Lung microvascular endothelial cell (primary cell): ENCODE measurements at regions not wholly inside any gene's neighbourhood (a gene's known extent, or its start where the extent isn't known, plus 50 kb on each side); places are given as distances from the start of the nearest gene placed in this dataset.
"Not testable (repeated sequence)": the region's sequence is repeated elsewhere in the genome, so short reads cannot be mapped to it uniquely, and the experiment has no call there.

ENCODE experiments used
- DNase-seq, 2 donors: peaks; one replicate each; pipeline versions ENCODE4 v3.0.0 to v3.0.0-alpha.2; 2010; ENCODE audit warnings: low read depth in 2 of 2

DNA sequence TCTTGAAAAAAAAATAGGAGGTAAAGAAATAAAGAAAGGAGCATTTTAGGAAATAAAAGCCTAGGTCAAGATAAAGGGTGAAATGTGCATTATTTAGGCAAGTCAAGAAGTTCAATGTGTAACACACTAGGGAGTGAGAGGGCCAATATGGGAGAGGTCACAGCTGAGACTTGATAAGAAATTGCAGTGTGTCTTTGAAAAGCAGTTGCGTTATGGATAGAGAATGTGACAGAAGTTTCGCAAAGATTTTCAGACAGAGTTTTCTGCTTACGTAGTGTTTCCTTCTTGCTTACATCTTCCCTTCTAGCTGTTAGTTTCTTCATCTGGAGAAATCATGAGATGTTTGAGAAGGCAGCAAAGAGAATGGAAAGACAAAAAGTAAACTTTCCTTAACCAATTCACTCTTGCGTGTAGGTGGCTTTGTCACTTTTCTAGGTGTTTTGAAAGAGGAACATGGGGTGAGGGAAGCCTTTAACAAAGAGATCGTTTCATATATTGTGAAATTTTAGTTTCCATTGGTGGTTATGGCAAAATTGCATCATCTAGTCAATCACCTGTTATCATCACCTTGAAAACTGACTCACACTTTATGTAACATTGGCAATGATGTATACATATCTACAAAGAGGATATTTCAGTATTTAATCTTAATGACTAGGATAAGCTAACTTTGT lies 975.5 kb downstream of the OLFM4 start:
- DNase-seq = no peak

DNA sequence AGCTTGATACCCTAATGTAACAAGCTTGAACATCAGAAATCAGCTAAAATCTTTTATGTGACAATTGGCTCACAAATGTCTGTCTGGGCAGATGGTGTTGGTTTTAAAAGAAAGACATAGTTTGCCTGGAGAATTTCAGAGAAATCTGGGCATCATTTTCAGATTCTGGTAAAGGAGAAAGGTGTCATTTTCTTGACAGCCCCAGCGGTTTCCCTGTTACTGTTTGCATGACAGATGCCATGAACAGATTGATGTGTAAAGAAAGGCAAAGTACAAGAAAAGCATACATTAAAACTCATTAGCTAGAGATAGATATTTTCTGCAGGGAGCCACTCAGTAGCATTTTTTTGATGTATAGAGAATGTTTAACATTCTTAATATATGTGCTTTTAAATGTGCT lies 987.9 kb downstream of the OLFM4 start:
- no peak for DNase-seq

GRCh38 chr13:54018485-54018884 lies 989.9 kb downstream of the OLFM4 start:
- no peak for DNase-seq

DNA sequence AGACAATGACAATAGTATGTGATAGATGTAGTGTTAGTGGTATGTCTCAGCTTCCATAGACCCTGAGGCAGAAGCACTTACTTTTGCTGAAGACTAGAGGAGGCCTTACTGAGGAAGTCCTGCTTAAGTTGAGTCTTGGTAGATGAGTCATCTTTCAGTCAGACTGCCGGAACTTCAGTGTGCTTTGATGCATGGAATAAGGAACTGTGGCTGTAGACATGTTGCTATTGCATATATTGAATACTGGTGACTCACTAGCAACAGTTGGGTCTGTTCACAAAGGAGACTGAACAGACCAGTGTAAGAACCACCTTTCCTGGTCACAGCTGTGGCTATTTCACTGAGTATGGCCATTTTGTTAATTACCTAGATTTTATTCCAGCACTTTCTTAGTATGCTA lies 1000.6 kb downstream of the OLFM4 start:
- DNase-seq = peak in 1 of 2 donors; percentile 1

GRCh38 chr13:54029720-54030119 lies 1001.1 kb downstream of the OLFM4 start:
- no peak for DNase-seq

DNA sequence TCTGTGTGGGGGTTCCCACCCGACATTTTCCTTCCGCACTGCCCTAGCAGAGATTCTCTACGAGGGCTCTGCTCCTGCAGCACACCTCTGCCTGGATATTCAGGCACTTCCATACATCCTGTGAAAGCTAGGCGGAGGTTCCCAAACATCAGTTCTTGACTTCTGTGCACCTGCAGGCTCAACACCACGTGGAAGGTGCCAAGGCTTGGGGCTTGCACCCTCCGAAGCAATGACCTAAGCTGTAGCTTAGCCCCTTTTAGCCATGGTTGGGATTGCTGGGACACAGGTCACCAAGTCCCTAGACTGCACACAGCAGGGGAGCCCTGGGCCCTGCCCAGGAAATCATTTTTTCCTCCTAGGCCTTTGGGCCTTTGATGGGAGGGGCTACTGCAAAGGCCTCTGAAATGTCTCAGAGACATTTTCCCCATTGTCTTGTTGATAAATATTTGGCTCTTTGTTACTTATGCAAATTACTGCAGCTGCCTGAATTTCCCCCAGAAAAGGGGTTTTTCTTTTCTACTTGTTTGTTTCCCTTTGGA lies 1004.8 kb downstream of the OLFM4 start:
- DNase-seq = no peak

- no peak for DNase-seq
Observed at GRCh38 chr13:54034047-54034446, 1005.4 kb downstream of the OLFM4 start.

GRCh38 chr13:54057416-54057815 lies 1028.8 kb downstream of the OLFM4 start:
- DNase-seq = not testable (repeated sequence)

DNA sequence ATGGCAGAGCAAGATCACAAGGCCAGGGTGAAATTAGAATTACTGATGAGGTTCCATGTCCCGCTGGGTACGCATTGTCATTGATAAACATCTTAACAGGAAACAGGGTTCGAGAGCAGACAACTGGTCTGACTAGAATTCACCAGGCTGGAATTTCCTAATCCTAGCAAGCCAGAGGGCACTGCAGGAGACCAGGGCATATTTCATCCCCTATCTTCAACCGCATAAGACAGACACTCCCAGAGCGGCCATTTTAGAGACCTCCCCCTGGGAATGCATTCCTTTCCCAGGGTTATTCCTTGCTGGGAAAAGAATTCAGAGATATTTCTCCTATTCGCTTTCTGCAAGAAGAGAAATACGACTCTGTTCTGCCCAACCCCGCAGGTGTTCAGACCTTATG lies 1041.3 kb downstream of the OLFM4 start:
- DNase-seq = not testable (repeated sequence)

DNA sequence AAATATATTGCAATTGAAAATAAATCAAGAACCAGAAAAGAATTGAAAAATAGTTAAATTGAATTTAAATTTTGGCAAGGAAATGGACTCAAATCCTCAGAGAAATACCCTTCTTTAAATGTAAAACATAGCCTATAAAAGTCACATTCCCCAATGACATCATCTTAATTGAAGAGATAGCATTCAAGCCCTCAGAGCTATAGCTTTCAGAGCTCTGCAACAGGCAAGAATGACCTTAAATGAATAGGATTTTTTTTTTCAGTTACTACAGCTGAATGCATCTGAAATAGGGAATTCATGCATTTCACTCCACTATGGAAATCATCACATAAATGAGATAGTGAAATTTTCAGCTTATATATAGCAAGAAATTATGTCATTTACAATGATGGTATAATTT lies 1049.0 kb downstream of the OLFM4 start:
- no peak for DNase-seq

DNA sequence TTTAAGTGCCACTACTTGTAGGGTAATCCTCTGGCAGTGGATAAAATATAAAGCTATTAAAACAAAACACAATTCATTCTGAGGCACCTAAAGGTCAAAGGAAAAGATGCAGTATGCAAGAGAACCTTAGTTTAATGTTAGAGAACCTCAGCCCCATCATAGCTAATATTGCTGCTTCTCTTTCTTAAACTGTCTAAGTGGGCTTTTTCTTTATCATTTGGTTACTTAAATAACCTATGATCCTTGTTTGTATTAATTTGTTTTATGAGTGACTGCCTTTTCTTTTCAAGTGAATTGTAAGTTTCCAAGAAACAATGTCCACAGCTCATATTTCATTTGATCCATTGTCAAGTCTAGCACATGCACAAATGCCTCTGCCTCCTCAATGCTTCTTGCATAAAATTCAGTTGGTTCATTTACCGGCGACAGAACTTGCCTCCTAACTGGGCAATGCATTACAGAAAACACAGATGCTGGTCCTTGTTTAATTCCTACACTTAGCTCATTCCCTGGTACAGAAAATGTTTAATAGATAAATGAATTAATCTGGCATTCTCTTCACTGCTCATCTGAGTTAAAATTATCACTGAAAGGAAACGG lies 1049.8 kb downstream of the OLFM4 start:
- DNase-seq = no peak

- DNase-seq = not testable (repeated sequence)
Observed at GRCh38 chr13:54082309-54082708, 1053.7 kb downstream of the OLFM4 start.

- DNase-seq = no peak
Observed at GRCh38 chr13:54091884-54092283, 1063.3 kb downstream of the OLFM4 start.

DNA sequence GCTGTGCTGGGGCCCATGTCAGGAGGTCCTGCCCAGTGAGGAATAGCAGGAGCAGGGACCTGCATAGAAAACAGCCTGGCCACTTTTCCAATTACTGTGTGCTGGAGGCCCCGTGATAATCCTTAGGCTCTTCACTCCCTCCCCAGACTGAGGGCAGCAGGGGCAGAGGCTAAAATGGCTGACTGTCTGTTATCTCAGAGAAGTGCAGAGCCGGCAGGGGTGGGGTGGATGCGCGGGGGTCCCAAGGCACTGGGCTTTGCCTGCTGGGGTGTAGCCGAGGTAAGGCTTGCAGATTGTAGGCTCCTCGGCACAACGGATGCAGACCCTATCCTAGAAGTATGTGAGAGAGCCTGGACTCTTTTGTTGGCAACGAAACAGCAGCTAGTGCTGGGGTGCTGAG lies 1064.1 kb downstream of the OLFM4 start:
- no peak for DNase-seq

DNA sequence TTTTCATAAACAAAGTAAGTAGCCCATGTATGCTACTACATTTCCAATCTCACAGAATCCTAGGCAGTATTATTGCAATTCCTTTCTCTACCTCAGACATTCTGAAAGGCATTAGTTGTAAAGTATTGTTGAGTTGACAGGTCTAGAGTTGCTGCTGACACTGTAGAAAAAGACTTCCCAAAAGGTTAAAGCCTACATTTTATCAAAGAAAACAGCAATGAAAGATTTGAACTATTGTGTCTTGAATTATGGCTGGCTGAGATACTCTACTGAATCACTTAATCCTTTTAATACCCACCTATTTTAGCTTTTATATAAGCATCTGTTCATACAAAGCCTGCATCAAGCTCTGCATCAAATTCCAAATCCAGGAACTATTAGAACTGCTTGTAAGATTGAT lies 1082.0 kb downstream of the OLFM4 start:
- DNase-seq = no peak

DNA sequence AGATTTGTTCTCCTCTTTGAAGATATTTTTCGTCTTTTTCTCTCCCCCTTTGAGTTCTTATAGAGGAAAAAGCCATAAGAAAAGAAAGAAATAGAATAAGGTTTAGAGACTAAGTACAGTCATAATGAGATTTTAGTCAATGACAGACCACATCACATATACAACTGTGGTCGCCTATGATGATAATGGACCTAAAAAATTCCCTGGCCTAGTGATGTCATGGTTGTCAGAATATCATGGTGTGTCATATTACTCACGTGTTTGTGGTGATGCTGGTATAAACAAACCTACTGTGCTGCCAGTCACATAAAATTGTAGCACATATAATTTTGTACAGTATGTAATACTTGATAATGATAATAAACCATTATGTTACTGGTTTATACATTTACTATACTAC lies 1096.1 kb downstream of the OLFM4 start:
- DNase-seq = no peak

- not testable (repeated sequence) for DNase-seq
Observed at GRCh38 chr13:54130931-54131330, 1102.3 kb downstream of the OLFM4 start.

- not testable (repeated sequence) for DNase-seq
Observed at GRCh38 chr13:54131433-54131832, 1102.8 kb downstream of the OLFM4 start.

- not testable (repeated sequence) for DNase-seq
Observed at GRCh38 chr13:54132127-54132526, 1103.5 kb downstream of the OLFM4 start.

GRCh38 chr13:54132720-54133119 lies 1104.1 kb downstream of the OLFM4 start:
- DNase-seq = not testable (repeated sequence)

DNA sequence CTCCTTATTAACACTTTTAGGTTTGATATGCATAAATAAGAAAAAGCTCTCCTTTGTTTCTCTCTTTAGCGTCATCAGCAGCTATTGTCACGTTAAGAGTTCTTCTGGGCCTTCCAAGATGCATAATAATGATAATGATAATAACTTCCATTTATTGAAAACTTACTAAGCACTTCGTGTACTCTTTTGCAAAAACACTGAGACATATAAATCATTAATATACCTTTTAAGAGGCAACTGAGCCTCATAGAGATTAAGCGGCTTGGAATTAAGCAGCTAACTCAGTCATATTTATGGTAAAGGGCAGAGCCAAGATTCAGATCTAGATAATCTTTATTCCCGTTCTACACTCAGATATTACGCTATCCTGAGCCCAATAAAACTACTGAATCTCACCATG lies 1105.1 kb downstream of the OLFM4 start:
- DNase-seq = no peak

- DNase-seq = no peak
Observed at GRCh38 chr13:54144828-54145227, 1116.2 kb downstream of the OLFM4 start.

DNA sequence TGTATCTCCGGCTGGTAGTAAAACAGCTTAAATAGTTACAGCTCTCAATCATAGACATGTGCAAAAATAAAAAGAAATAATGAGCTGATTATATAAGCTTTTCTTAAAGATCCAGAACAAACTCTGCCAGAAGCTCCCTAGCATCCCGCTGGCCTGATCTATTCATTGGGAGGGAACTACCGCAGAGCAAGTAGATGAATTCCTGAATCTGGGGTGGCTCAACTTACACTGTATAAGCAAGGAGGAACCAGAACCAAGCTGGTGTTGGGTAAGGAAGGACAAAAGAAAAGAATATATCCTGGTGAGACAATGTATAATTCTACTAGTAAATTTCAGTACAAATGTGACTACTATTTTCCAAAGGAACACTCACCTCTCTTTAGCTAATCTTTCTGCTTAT lies 1122.2 kb downstream of the OLFM4 start:
- no peak for DNase-seq
